HG03439 (cell line): ENCODE measurements at regions not wholly inside any gene's neighbourhood (a gene's known extent, or its start where the extent isn't known, plus 50 kb on each side); places are given as distances from the start of the nearest gene placed in this dataset.
"Not testable (repeated sequence)": the region's sequence is repeated elsewhere in the genome, so short reads cannot be mapped to it uniquely, and the experiment has no call there.

ENCODE experiments used
- ATAC-seq: cut with Tn5 transposase; IDR thresholded peaks from one replicate; pipeline ENCODE4 v1.9.1; 2021; ENCODE audit warnings: mild to moderate bottlenecking, moderate library complexity; ENCODE audit not compliant: unreplicated experiment

DNA sequence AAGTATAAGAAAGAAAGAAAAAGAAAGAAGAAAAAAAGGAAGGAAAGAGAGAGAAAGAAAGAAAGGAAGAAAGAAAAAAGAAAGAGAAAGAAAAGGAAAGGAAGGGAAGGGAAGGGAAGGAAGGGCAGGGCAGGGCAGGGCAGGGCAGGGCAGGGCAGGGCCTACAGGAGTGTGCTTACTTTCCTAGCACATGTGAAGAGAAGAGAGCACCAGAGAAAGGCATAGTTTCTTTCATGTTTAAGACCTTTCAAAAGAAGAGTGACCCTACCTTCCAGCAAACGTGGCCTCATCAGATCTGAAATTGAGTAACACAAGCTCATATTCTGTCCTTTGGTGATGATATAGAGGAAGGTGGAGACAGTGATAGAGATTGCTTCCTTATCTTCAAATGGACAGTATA, 899.3 kb upstream of the RAG2 start:
- no peak for ATAC-seq

DNA sequence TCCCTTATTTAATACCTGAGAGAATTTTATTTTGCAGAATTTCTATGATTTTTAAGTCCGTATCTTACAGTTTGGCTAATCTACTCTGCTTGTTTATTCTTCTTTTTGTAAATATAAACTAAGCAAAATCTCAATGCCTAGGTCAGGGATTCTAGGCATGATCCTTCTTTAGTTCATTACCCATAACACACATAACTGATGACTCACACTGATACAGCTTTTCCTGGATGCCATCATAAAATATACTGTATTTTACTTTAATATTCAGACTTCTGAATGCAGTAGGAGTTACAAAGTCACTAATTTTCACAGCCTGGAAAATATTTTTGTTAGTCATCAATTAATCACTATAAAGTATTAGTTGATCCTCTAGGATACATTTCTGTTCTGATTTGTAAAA, 898.2 kb upstream of the RAG2 start:
- no peak for ATAC-seq

DNA sequence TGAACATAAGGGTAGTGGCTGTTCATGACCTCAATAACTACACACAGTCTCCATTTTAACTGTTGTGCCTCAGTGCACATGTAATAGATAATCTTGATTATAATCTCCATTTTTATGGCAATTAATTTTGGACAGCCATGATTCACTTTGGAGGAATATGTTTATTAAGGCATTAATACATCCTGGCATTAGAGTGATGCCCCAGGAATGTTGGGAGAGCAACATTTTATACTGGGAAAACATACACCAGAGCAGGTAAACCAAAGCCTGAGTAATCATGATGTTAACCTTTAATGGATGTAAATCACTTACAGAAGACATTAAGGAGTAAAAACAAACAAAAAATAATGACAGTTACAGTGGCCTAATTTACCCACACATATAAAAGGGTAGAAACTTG, 886.3 kb upstream of the RAG2 start:
- ATAC-seq: no peak

DNA sequence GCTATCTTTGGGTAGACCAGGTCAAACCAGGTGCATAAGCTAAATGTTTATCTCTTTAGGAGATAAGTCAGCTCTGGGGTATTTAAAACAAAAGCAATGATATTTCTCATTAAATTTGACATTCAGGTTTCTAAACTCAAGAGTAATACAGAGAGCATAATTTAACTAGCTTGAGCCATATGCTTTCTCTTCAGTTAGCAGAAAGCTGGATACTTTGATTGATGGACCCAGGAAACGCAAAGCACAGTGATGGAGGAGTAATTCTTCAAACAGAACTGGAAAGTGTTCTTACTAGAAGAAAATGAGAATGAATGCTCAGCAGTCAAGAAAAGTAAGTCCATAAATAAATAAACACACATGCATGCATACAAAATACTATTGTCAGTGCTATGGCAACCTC, 885.7 kb upstream of the RAG2 start:
- ATAC-seq: no peak

DNA sequence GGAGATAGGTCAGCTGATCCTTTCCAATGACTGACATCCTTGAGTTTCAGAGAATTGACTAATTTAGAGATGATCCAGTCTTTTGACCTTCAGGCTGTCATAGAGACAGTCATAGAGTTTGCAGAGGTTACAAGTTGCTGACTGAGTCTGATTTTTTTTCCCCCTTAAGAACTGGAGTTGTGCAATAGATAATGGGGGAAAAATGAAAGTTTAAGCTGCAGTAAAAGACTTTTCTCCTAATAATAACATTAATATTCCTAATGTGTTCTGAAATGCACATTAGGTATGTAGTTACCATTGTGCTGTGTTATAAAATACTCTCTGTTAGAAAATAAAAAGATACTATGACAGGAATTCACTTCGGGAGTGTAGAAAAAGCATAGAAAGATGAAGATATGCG, 876.9 kb upstream of the RAG2 start:
- ATAC-seq: no peak

DNA sequence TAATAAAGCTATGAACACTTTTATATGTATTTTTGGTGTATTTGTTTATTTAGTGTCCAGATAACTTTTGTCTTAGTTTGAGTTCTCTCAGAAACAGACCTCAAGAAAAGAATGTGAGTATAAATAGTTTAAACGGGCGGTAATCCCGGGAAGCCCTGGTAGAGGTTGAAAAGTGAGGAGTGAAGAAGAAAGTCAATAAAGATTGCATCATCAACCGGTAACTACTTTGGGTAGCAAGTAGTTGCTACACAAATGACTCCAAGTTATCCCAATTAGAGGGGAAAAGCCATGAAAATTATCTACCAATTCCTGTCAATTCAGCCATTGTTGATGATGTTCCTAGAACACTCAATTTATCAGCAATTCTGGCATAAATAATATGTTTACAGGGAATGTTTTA, 870.3 kb upstream of the RAG2 start:
- no peak for ATAC-seq

DNA sequence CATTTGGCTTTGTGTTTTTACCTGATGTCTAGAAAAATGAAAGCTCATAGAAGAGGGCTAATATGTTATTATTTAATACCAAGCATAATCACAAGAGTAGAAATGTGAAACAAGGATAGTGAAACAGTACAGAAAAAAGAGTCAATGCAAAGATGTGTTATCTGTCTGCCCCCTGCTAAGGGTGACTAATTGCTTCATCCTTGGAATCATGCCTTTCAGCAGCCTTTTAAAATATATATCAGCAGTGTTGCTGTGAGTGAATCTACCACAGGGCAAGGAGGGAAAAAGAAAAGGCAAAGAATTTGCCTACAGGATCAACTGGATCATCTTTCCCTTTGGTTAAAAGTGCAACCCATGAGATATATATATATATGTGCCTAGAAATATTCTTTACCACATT, 867.2 kb upstream of the RAG2 start:
- ATAC-seq: no peak

DNA sequence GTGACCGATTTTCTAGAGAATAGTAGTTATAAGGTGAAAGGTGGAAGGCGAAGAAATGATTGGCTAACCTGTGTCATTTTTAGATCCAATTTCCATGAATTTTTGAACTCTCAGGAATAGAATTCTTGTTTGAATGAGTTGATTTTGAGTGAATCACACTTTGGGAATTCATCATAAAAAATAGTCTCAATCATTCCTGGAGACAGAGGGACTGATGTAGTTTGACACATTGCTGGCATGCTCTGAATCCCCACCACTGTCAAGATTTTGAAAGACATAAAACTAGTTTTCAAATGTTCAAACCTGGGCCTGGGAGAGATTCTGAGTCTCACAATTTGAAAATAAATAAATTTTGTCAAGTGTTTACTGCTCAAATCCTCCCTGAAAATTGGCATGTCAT, 861.4 kb upstream of the RAG2 start:
- no peak for ATAC-seq

DNA sequence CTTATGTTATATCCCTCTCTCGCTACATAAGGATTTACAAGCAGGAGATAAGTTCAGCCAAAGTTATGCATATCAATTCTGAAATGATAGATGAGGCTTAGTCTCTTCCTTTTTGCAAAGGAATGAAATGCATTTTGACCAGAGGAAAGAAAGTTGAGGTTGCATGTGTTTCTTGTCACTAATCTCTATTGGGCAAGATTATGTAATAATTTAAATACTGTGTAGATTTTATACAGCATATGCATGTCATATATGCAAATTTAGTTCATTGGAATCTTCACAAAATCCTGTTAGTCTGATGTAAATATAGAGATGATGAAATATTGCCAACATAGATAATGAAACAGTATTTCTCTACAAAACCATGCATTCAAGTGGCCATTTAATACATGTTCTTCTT, 858.7 kb upstream of the RAG2 start:
- ATAC-seq: no peak

DNA sequence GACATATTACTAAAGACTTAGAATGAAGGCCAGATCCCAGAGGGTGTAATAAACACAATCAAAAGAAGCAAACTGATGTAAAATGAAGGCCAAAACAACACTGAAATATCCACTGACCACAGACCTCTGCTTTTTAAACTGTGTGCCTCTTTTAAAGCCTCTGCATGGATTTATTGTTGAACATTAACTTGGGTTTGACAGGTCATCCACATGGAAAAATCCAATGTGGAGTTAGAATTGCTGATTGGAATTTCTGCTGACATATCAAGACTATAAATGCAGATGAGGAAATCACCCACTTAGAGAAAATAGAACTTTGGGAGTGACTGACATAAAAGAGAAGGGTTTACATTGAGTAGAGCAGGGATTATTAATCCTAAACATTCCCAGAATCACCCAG, 853.9 kb upstream of the RAG2 start:
- ATAC-seq: no peak

DNA sequence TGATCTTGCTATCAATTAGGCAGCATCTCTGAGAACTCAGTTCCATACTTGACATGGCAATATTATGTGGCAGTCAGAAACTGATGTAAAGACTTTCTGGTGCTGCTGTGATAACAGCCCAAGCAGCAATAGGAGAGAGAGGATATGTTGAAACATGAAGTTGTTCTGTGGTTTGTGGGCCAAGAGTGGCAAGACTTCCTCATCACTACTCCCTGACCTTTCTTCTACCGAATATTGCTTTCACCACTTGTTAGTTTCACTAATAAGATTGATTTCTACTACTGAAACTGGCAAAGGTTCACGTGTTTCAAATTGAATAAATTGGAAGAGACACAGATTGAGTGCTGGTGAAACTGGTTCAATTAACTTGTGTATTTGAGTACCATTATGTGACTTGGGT, 852.6 kb upstream of the RAG2 start:
- no peak for ATAC-seq

DNA sequence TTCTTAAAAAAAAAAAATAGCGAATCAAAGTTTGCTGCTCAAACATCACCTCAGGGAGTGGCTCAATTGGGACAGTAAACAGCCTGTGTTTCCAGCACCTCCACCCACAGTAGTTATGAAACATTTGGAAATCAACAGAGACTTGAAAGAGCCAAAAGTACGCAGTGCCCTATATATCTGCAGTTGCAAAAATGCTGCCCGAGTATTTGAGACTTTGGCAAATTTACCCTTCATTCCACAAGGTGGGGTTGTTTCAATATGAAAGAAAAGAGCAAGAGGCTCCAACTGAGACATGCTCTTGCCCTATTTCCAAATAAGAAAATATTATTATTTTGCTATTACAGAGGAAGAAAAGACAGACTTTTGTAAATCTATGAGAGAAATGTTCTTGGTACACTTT, 851.1 kb upstream of the RAG2 start:
- no peak for ATAC-seq

DNA sequence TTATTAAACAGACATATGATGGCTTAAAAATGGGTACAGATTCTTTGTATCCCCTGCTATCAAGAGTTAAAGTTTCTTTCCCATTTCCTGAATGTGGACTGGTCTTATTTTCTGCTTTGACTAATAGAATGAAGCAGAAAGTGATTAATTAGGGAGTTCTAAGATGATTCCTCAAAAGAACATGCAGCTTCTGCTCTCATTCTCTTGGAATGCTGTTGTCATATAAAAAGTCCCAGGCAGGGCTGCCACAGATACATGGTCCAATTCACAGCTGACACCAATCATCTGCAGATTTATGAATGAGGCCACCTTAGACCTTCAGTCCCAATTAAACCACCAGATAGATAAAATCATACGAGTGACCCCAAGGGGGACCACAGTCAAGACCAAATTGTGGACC, 844.5 kb upstream of the RAG2 start:
- ATAC-seq: no peak

DNA sequence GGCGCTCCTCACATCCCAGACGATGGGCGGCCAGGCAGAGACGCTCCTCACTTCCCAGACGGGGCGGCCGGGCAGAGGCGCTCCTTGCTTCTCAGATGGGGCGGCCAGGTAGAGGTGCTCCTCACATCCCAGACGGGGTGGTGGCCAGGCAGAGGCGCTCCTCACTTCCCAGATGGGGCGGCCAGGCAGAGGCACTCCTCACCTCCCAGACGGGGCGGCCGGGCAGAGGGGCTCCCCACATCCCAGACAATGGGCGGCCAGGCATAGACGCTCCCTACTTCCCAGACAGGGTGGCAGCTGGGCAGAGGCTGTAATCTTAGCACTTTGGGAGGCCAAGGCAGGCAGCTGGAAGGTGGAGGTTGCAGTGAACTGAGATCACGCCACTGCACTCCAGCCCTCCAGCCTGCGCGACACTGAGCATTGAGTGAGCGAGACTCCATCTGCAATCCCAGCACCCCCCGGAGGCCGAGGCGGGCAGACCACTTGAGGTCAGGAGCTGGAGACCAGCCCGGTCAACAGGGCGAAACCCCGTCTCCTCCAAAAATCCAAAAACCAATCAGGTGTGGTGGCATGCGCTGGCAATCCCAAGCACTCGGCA, 833.7 kb upstream of the RAG2 start:
- ATAC-seq: not testable (repeated sequence)

DNA sequence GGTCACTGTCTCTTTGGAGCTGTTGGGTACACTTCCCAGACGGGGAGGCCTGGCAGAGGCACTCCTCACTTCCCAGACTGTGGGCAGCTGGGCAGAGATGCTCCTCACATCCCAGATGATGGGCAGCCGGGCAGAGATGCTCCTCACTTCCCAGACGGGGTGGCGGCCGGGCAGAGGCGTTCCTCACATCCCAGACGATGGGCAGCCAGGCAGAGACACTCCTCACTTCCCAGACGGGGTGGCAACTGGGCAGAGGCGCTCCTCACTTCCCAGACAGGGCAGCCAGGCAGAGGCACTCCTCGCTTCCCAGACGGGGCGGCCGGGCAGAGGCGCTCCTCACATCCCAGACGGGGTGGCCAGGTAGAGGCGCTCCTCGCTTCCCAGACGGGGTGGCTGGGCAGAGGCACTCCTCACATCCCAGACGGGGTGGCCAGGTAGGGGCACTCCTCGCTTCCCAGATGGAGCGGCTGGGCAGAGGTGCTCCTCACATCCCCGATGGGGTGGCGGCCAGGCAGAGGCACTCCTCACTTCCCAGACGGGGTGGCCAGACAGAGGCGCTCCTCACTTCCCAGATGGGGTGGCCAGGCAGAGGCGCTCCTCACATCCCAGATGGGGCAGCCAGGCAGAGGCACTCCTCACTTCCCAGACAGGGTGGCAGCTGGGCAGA, 833.1 kb upstream of the RAG2 start:
- ATAC-seq: not testable (repeated sequence)

DNA sequence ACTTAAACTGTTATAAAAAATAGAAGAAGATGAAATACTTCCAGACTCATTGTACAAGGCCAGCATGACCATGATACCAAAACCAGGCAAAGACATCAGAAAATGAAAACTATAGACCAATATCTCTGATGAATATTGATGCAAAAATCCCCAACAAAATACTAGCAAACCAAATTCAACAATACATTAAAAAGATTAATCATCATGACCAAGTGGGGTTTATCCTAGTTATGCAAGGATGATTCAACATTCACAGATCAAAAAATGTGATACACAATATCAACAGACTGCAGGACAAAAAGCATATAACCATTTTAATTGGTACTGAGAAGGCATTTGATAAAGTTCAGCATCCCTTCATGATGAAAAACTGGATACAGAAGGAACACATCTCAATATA, 824.5 kb upstream of the RAG2 start:
- no peak for ATAC-seq

DNA sequence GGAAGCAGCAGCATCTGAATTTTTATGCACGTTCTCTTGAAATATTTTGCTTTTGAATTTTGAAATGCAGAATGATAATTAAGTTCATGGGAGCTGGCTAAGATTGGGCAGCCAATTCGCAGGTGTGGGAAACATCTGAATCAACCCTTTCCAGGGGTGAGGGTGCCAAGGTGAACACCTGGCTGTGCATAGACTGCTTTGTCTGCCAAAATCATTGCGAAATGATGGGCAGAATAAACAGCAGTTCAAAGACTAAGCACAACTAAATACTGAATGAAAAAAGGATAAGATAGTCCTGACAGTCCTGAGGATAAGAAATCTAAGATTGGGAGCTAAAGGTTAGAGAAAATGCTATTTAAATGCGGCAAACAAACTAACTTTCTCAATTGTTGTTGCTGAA, 813.3 kb upstream of the RAG2 start:
- ATAC-seq: no peak

DNA sequence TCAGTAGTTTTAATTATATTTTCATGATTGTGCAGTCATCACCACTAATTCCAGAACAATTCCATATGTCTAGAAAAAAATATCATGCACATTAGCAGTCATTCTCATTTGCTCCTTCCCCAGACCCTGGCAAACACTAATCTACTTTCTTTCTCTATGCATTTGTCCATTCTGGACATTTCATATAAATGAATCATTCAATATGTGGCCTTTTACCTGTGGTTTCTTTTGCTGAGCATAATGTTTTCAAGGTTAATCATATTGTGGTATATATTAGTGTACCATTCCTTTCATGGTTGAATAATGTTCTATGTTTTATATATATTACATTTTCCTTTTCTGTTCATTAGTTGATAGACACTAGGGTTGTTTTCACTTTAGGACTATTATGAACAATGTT, 811.1 kb upstream of the RAG2 start:
- ATAC-seq: no peak

DNA sequence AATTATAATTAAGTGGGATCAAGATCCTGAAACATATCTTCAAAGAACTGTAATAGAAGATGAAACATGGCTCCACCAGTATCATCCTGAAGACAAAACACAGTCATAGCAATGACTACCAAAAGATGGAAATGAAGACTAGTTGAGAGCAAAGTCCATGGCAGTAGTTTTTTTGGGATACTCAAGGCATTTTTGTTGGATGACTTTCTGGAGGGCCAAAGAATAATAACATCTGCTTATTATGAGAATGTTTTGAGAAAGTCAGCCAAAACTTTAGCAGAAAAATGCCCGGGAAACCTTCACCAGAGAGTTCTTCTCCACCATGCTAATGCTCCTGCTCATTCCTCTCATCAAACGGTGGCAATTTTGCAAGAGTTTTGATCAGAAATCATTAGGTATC, 809.4 kb upstream of the RAG2 start:
- no peak for ATAC-seq

DNA sequence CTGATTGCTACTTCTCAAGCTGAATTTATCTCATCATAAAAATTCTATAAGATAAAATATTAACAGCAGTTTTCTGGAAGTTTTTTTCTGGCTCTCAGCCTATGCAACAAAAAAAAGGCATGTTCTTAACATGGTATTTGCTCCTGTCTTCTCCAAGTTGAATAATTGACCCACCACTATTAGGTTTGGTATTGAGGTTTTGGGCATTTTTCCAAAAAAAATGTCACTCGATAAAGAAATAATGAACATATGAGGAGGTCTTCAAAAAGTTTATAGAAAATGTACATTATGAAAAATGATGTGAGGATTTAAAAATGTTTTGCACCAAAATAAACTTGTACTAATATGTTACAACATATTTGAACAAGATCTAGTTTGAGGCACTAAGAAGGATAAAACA, 808.6 kb upstream of the RAG2 start:
- ATAC-seq: no peak

DNA sequence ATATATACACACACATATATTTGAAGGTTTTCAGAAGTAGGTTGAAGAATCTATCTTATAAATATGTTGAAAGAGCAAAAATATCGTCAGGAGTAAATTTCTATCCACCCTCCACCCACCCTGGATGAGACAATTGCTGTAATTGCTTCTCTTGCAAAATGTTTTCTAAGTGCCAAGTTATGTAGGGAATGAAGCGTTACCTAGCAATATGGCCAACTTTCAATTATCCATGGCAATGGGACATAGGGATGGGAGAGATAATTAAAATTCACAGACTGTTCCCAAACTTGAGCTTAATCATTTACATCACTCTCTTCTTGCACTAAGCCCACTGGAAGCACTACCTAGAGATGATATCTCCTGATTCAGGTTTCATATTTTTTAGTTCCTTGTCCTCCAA, 806.2 kb upstream of the RAG2 start:
- ATAC-seq: no peak

DNA sequence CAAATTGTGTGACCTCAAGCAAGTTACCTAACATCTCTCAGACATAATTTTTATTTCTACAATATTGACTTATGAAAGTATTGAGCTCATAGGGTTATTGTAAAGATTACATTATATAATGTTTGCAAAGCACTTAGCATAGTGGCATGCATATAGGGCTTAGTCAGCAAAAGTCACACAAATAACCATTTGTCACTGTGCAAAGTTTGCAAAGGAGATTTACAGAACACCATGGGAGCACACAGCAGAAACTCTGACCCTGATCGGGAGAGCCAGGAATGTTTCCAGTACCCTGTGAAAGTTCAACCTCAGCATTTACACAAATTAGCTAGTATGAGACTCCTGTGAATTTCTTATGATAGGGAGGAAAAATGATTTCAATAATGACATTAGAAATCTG, 804.6 kb upstream of the RAG2 start:
- ATAC-seq: no peak

DNA sequence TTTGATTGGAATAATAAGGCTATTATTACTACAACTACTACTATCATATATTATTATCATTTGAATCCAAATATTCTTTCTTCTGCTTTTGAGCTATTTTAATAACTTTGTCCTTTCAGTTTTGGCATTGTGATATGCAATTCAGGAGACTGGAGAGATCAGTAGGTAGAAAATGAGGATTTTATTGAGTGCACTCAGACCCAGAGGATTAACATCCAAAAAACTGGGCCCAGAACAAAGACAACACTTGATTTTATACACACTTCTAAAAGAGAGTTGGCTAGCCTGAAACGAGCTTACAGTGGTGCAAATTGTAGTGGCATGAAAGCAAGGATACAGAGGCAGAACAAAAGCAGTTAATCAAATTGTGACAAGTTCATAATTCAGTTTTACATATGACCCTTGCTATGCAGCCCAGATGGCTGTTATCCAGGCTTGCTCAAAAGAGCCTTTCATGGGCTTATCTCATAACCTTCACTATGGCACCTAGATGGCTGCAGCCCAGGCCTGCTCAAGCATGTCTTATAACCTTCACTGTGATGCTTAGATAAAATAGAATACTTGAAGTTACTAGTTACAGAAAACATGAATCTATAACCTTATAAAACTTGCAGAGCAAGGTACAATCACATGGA, 796.3 kb upstream of the RAG2 start:
- ATAC-seq: no peak
